SK-N-SH treated with all-trans-retinoic acid at 6 μM for 48 hours (cell line): ENCODE measurements at regions not wholly inside any gene's neighbourhood (a gene's known extent, or its start where the extent isn't known, plus 50 kb on each side); places are given as distances from the start of the nearest gene placed in this dataset.

Source experiments
- ATAC-seq: fragments of 200-7000 bp; cut with Tn5 transposase; 3 replicates; pipeline ENCODE4 v1.9.1; 2020; ENCODE audit warnings: mild to moderate bottlenecking, moderate library complexity
- ARNTL ChIP-seq: fragments of 450-650 bp; formaldehyde crosslinking; IDR thresholded peaks from 2 replicates; pipeline ENCODE4 v1.5.0; 2020; ENCODE audit warnings: low read depth, mild to moderate bottlenecking, moderate library complexity, borderline replicate concordance
- BACH2 ChIP-seq: fragments of 250-450 bp; sonication (Bioruptor Pico); IDR thresholded peaks from 2 replicates; pipeline ENCODE4 v1.9.0; 2021; ENCODE audit warnings: mild to moderate bottlenecking, borderline replicate concordance
- CSDC2 ChIP-seq: fragments of 250-450 bp; sonication (Bioruptor Pico); IDR thresholded peaks from 2 replicates; pipeline ENCODE4 v1.5.0; 2020; ENCODE audit warnings: mild to moderate bottlenecking, moderate library complexity
- GLIS3 ChIP-seq: fragments of 250-450 bp; sonication (Bioruptor Pico); IDR thresholded peaks from 2 replicates; pipeline ENCODE4 v1.5.0; 2020; ENCODE audit warnings: mild to moderate bottlenecking, moderate library complexity
- ISL1 ChIP-seq: fragments of 250-450 bp; sonication (Bioruptor Pico); IDR thresholded peaks from 2 replicates; pipeline ENCODE4 v2.1.2; 2022; ENCODE audit warnings: mild to moderate bottlenecking, moderate library complexity
- PPARA ChIP-seq: fragments of 250-450 bp; sonication (Bioruptor Pico); IDR thresholded peaks from 2 replicates; pipeline ENCODE4 v1.5.0; 2020; ENCODE audit warnings: mild to moderate bottlenecking, borderline replicate concordance
- RARB ChIP-seq: fragments of 250-450 bp; sonication (Bioruptor Pico); IDR thresholded peaks from 2 replicates; pipeline ENCODE4 v1.8.0; 2021; ENCODE audit warnings: mild to moderate bottlenecking, moderate library complexity
- SNAI2 ChIP-seq: fragments of 250-450 bp; sonication (Bioruptor Pico); IDR thresholded peaks from 2 replicates; pipeline ENCODE4 v1.5.0; 2020; ENCODE audit warnings: mild to moderate bottlenecking, moderate library complexity
- TCF4 ChIP-seq: fragments of 250-450 bp; sonication (Bioruptor Pico); IDR thresholded peaks from 2 replicates; pipeline ENCODE4 v1.8.0; 2021; ENCODE audit warnings: mild to moderate bottlenecking, moderate library complexity, borderline replicate concordance
- TOX ChIP-seq: fragments of 250-450 bp; sonication (Bioruptor Pico); IDR thresholded peaks from 2 replicates; pipeline ENCODE4 v1.8.0; 2021; ENCODE audit warnings: mild to moderate bottlenecking, moderate library complexity, borderline replicate concordance
- ZC3H10 ChIP-seq: fragments of 250-450 bp; sonication (Bioruptor Pico); IDR thresholded peaks from 2 replicates; pipeline ENCODE4 v1.5.1; 2021; ENCODE audit warnings: mild to moderate bottlenecking, moderate library complexity
- ZFP3 ChIP-seq: fragments of 250-450 bp; sonication (Bioruptor Pico); IDR thresholded peaks from 2 replicates; pipeline ENCODE4 v1.5.0; 2020; ENCODE audit warnings: mild to moderate bottlenecking, moderate library complexity
- ZFP30 ChIP-seq: fragments of 450-650 bp; formaldehyde crosslinking; IDR thresholded peaks from 2 replicates; pipeline ENCODE4 v1.5.0; 2022; ENCODE audit warnings: mild to moderate bottlenecking, moderate library complexity
- ZNF70 ChIP-seq: fragments of 450-650 bp; formaldehyde crosslinking; IDR thresholded peaks from 2 replicates; pipeline ENCODE4 v1.5.0; 2020; ENCODE audit warnings: mild to moderate bottlenecking, moderate library complexity
- ZNF8 ChIP-seq: fragments of 450-650 bp; formaldehyde crosslinking; IDR thresholded peaks from 2 replicates; pipeline ENCODE4 v1.5.0; 2020; ENCODE audit warnings: mild to moderate bottlenecking, moderate library complexity
- TF ChIP-seq, protein P1 (sequence below): fragments of 250-450 bp; sonication (Bioruptor Pico); IDR thresholded peaks from 2 replicates; pipeline ENCODE4 v1.5.0; 2020; ENCODE audit warnings: mild to moderate bottlenecking, moderate library complexity
- TF ChIP-seq, protein P2 (sequence below): fragments of 250-450 bp; sonication (Bioruptor Pico); IDR thresholded peaks from 2 replicates; pipeline ENCODE4 v1.8.0; 2021; ENCODE audit warnings: low read depth, mild to moderate bottlenecking, moderate library complexity, borderline replicate concordance
- TF ChIP-seq, protein P3 (sequence below): fragments of 250-450 bp; sonication (Bioruptor Pico); IDR thresholded peaks from 2 replicates; pipeline ENCODE4 v1.5.1; 2020; ENCODE audit warnings: low read depth, mild to moderate bottlenecking, moderate library complexity
- TF ChIP-seq, protein P4 (sequence below): fragments of 250-450 bp; sonication (Bioruptor Pico); IDR thresholded peaks from 2 replicates; pipeline ENCODE4 v1.8.0; 2020; ENCODE audit warnings: mild to moderate bottlenecking, moderate library complexity, borderline replicate concordance

DNA sequence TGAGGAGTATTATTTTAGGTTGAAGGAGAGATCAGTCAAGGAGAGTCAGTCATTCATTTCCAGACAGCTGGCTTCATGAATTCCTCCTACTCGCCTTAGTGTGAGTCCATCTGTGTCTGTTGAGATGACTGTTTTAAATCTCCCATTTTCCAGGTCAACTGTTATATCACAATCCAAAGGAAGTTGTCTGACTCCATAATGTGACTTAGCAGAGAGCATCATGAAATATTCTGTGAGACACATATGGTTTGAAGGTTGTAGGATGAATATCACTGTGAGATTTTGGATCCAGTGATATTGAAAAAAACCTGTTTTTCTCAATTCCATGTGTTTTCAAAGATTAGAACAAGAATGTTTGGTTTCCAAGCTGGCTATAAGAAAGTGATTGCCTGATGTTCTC is 530.2 kb upstream of the MAN1A1 start:
- TF ChIP-seq, protein P1, sequence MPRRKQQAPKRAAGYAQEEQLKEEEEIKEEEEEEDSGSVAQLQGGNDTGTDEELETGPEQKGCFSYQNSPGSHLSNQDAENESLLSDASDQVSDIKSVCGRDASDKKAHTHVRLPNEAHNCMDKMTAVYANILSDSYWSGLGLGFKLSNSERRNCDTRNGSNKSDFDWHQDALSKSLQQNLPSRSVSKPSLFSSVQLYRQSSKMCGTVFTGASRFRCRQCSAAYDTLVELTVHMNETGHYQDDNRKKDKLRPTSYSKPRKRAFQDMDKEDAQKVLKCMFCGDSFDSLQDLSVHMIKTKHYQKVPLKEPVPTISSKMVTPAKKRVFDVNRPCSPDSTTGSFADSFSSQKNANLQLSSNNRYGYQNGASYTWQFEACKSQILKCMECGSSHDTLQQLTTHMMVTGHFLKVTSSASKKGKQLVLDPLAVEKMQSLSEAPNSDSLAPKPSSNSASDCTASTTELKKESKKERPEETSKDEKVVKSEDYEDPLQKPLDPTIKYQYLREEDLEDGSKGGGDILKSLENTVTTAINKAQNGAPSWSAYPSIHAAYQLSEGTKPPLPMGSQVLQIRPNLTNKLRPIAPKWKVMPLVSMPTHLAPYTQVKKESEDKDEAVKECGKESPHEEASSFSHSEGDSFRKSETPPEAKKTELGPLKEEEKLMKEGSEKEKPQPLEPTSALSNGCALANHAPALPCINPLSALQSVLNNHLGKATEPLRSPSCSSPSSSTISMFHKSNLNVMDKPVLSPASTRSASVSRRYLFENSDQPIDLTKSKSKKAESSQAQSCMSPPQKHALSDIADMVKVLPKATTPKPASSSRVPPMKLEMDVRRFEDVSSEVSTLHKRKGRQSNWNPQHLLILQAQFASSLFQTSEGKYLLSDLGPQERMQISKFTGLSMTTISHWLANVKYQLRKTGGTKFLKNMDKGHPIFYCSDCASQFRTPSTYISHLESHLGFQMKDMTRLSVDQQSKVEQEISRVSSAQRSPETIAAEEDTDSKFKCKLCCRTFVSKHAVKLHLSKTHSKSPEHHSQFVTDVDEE (CRISPR knock-in tag) = no peak
- no peak for TF ChIP-seq ZNF8
- TF ChIP-seq BACH2 (CRISPR knock-in tag) = no peak
- no peak for TF ChIP-seq ZFP30 (CRISPR knock-in tag)

DNA sequence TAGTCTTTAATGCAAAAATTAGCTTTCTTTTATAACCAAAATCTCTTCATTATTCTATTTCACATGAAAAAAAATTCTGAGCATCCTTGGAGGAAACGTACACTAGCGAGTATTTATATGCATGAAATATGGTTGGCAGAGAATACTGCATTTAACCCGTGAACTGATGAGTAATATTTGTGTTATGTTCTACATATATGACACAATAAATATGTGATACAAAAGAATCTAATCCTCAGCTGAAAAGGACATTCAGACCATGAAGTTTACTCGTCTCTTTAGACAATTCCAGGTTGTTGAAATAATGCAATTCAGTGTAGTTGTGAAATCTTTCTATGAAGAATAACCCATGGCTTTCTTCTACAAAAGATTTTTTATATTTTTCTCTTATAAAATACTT is 524.8 kb upstream of the MAN1A1 start:
- ATAC-seq = no peak
- TF ChIP-seq BACH2 (CRISPR knock-in tag) (no peak), ZFP30 (CRISPR knock-in tag) (no peak), ISL1 (CRISPR knock-in tag) (no peak), GLIS3 (CRISPR knock-in tag) (no peak), SNAI2 (CRISPR knock-in tag) (no peak), ARNTL (CRISPR knock-in tag) (no peak), TCF4 (no peak), ZNF8 (no peak), PPARA (no peak)
- TF ChIP-seq, protein P2, sequence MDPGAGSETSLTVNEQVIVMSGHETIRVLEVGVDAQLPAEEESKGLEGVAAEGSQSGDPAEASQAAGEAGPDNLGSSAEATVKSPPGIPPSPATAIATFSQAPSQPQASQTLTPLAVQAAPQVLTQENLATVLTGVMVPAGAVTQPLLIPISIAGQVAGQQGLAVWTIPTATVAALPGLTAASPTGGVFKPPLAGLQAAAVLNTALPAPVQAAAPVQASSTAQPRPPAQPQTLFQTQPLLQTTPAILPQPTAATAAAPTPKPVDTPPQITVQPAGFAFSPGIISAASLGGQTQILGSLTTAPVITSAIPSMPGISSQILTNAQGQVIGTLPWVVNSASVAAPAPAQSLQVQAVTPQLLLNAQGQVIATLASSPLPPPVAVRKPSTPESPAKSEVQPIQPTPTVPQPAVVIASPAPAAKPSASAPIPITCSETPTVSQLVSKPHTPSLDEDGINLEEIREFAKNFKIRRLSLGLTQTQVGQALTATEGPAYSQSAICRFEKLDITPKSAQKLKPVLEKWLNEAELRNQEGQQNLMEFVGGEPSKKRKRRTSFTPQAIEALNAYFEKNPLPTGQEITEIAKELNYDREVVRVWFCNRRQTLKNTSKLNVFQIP (CRISPR knock-in tag) = no peak
- TF ChIP-seq, protein P3, sequence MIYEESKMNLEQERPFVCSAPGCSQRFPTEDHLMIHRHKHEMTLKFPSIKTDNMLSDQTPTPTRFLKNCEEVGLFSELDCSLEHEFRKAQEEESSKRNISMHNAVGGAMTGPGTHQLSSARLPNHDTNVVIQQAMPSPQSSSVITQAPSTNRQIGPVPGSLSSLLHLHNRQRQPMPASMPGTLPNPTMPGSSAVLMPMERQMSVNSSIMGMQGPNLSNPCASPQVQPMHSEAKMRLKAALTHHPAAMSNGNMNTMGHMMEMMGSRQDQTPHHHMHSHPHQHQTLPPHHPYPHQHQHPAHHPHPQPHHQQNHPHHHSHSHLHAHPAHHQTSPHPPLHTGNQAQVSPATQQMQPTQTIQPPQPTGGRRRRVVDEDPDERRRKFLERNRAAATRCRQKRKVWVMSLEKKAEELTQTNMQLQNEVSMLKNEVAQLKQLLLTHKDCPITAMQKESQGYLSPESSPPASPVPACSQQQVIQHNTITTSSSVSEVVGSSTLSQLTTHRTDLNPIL (CRISPR knock-in tag) = no peak
- TF ChIP-seq, protein P1 (CRISPR knock-in tag) = no peak
- TF ChIP-seq, all 23 proteins: peak for 0

More for the DNA sequence above, 530.2 kb upstream of the MAN1A1 start:
- no peak for ATAC-seq

DNA sequence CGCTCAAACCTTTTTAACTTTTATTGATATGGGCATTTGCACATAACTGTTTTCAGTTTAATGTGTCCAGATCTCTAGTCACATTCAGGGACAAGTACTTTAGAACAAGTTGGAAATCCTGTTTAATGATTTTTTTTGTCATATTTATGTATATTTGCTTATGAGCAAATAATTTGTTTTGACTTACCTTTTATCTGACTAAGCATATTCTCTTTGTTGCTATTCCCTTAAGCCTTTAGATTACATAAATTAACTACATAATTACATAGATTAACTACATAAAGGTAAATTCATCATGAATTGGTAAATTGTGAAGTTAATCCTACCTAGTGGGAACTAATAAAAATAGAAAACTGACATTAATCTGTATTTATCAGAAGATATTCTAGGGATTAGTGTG is 523.5 kb upstream of the MAN1A1 start:
- no peak for ATAC-seq

DNA sequence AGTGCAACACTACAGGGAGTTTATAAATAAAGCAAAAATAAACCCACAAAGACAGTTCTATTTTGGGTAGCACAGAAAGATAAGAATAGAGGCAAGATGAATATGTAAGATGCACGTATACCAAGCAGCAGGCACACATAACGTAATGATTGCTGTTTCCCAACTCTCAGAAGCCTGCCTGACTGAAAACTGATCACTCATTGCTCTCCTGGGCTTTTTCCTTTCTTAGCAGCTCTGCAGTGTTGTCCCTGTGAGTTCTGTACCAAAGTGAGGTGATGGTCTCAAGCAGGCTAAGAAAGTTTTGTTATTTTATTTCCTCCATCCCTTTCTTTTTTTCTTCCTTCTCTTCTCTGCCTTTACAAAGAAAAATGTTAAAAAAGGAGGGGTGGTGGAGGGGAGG is 522.0 kb upstream of the MAN1A1 start:
- ATAC-seq = peak; percentile 62
- TF ChIP-seq SNAI2 (CRISPR knock-in tag) = no peak
- no peak for TF ChIP-seq BACH2 (CRISPR knock-in tag)
- TF ChIP-seq, protein P1 (CRISPR knock-in tag) = no peak
- TF ChIP-seq, protein P4, sequence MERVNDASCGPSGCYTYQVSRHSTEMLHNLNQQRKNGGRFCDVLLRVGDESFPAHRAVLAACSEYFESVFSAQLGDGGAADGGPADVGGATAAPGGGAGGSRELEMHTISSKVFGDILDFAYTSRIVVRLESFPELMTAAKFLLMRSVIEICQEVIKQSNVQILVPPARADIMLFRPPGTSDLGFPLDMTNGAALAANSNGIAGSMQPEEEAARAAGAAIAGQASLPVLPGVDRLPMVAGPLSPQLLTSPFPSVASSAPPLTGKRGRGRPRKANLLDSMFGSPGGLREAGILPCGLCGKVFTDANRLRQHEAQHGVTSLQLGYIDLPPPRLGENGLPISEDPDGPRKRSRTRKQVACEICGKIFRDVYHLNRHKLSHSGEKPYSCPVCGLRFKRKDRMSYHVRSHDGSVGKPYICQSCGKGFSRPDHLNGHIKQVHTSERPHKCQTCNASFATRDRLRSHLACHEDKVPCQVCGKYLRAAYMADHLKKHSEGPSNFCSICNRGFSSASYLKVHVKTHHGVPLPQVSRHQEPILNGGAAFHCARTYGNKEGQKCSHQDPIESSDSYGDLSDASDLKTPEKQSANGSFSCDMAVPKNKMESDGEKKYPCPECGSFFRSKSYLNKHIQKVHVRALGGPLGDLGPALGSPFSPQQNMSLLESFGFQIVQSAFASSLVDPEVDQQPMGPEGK (CRISPR knock-in tag) = no peak
- no peak for TF ChIP-seq ZNF8
- no peak for TF ChIP-seq ZC3H10
- TF ChIP-seq ZFP30 (CRISPR knock-in tag) = no peak
- no peak for TF ChIP-seq RARB
- TF ChIP-seq, protein P3 (CRISPR knock-in tag) = no peak
- TF ChIP-seq TOX (CRISPR knock-in tag) = no peak
- TF ChIP-seq ZFP3 (CRISPR knock-in tag) = no peak
- TF ChIP-seq ISL1 (CRISPR knock-in tag) = no peak
- TF ChIP-seq GLIS3 (CRISPR knock-in tag) = no peak
- TF ChIP-seq, all 23 proteins: peak for 0

More for the DNA sequence above, 523.5 kb upstream of the MAN1A1 start:
- TF ChIP-seq ISL1 (CRISPR knock-in tag) (no peak), GLIS3 (CRISPR knock-in tag) (no peak), CSDC2 (CRISPR knock-in tag) (no peak), RARB (no peak), ARNTL (CRISPR knock-in tag) (no peak), TOX (CRISPR knock-in tag) (no peak), TCF4 (no peak), ZNF70 (CRISPR knock-in tag) (no peak)
